MM.1S (cell line): ENCODE measurements at regions not wholly inside any gene's neighbourhood (a gene's known extent, or its start where the extent isn't known, plus 50 kb on each side); places are given as distances from the start of the nearest gene placed in this dataset.

Experiments used
- DNase-seq: peaks from one replicate; pipeline ENCODE4 v3.0.0-alpha.2; 2015
- H2AFZ ChIP-seq: fragments of 300-600 bp; sonication (generic); 2 replicates; pipeline ENCODE4 v1.6.0; 2016; ENCODE audit warnings: antibody characterized with exemption, low read length
- H3F3A ChIP-seq: fragments of 300-600 bp; sonication (generic); 2 replicates; pipeline ENCODE4 v1.6.1; 2016; ENCODE audit warnings: mild to moderate bottlenecking, antibody characterized with exemption, low read length, moderate library complexity, mixed read lengths; ENCODE audit not compliant: insufficient read depth
- H3K27ac ChIP-seq: fragments of 300-600 bp; sonication (generic); 2 replicates; pipeline ENCODE4 v1.5.1; 2016; ENCODE audit warnings: mild to moderate bottlenecking, low read length
- H3K27me3 ChIP-seq: fragments of 300-600 bp; sonication (generic); replicated peaks from 2 replicates; pipeline ENCODE4 v1.6.0; 2016; ENCODE audit warnings: low read length; ENCODE audit not compliant: insufficient read depth
- H3K36me3 ChIP-seq: fragments of 300-600 bp; sonication (generic); replicated peaks from 2 replicates; pipeline ENCODE4 v1.6.1; 2016; ENCODE audit warnings: mild to moderate bottlenecking, low read length, mixed read lengths; ENCODE audit not compliant: insufficient read depth
- H3K4me1 ChIP-seq: fragments of 300-600 bp; sonication (generic); 2 replicates; pipeline ENCODE4 v1.6.1; 2016; ENCODE audit warnings: low read length, mixed read lengths
- H3K4me2 ChIP-seq: fragments of 300-600 bp; sonication (generic); 2 replicates; pipeline ENCODE4 v1.6.0; 2016; ENCODE audit warnings: low read depth, low read length
- H3K4me3 ChIP-seq: fragments of 300-600 bp; sonication (generic); 2 replicates; pipeline ENCODE4 v1.5.1; 2016; ENCODE audit warnings: low read length, mixed read lengths
- H3K79me2 ChIP-seq: fragments of 300-600 bp; sonication (generic); 2 replicates; pipeline ENCODE4 v1.6.1; 2016; ENCODE audit warnings: mixed run types, low read length, mixed read lengths
- H3K9ac ChIP-seq: fragments of 300-600 bp; sonication (generic); 2 replicates; pipeline ENCODE4 v1.6.1; 2016; ENCODE audit warnings: low read length, mixed read lengths
- H3K9me2 ChIP-seq: fragments of 300-600 bp; sonication (generic); replicated peaks from 2 replicates; pipeline ENCODE4 v1.6.1; 2016; ENCODE audit warnings: mild to moderate bottlenecking, low read length, mixed read lengths; ENCODE audit not compliant: insufficient read depth
- H3K9me3 ChIP-seq: fragments of 300-600 bp; sonication (generic); replicated peaks from 2 replicates; pipeline ENCODE4 v1.6.1; 2016; ENCODE audit warnings: mild to moderate bottlenecking, low read length, mixed read lengths; ENCODE audit not compliant: insufficient read depth
- H4K20me1 ChIP-seq: fragments of 300-600 bp; sonication (generic); 2 replicates; pipeline ENCODE4 v1.6.1; 2016; ENCODE audit warnings: mild to moderate bottlenecking, low read length, moderate library complexity, mixed read lengths; ENCODE audit not compliant: insufficient read depth
- EZH2 ChIP-seq: fragments of 300-600 bp; sonication (generic); optimal IDR thresholded peaks from 2 replicates; pipeline ENCODE3; 2017; ENCODE audit warnings: low read depth, mild to moderate bottlenecking, antibody characterized with exemption, low read length, mixed read lengths
- EZH2phosphoT487 ChIP-seq: fragments of 300-600 bp; sonication (generic); IDR thresholded peaks from 2 replicates; pipeline ENCODE4 v1.6.1; 2018; ENCODE audit warnings: antibody characterized with exemption, low read length
- TF ChIP-seq, protein P1 (sequence below): fragments of 300-600 bp; sonication (generic); IDR thresholded peaks from 2 replicates; pipeline ENCODE4 v1.5.1; 2016; ENCODE audit warnings: antibody characterized with exemption, low read length, mixed read lengths

DNA sequence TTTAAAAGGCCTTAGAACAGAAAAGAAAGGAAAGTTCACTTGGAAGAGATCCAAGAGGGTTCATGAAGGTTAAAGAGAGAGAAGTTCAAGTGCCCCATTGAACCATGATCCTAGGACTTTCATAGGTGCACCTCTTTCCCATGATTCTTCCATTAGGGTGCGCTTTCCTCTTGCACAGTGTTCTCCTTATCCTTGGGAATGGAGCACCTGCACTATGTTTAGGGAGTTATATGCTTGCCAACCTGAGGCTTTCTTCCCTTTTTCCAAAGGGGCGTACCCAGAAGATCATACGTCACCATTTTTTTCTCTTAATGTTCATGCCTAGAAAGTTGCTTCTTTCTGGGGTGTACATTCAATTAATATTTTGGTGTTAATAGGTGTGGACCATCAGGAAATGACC lies 908.0 kb upstream of the SORCS1 start:
- Histone ChIP-seq H3F3A (no peaks in the 10 kb centered on the region), H3K79me2 (no peaks in the 10 kb centered on the region), H3K9me2 (no peaks in the 10 kb centered on the region), H4K20me1 (no peaks in the 10 kb centered on the region), H3K4me1 (no peaks in the 10 kb centered on the region), H3K9me3 (no peaks in the 10 kb centered on the region), H2AFZ (no peak overlapping the region), H3K4me2 (no peak overlapping the region), H3K27ac (no peak overlapping the region), H3K36me3 (no peaks in the 10 kb centered on the region), H3K9ac (no peak overlapping the region), H3K27me3 (no peaks in the 10 kb centered on the region), H3K4me3 (no peak overlapping the region)
- TF ChIP-seq, protein P1, sequence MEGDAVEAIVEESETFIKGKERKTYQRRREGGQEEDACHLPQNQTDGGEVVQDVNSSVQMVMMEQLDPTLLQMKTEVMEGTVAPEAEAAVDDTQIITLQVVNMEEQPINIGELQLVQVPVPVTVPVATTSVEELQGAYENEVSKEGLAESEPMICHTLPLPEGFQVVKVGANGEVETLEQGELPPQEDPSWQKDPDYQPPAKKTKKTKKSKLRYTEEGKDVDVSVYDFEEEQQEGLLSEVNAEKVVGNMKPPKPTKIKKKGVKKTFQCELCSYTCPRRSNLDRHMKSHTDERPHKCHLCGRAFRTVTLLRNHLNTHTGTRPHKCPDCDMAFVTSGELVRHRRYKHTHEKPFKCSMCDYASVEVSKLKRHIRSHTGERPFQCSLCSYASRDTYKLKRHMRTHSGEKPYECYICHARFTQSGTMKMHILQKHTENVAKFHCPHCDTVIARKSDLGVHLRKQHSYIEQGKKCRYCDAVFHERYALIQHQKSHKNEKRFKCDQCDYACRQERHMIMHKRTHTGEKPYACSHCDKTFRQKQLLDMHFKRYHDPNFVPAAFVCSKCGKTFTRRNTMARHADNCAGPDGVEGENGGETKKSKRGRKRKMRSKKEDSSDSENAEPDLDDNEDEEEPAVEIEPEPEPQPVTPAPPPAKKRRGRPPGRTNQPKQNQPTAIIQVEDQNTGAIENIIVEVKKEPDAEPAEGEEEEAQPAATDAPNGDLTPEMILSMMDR: no peak
- TF ChIP-seq EZH2 (no peak), EZH2phosphoT487 (no peak)
- DNase-seq: no peak

DNA sequence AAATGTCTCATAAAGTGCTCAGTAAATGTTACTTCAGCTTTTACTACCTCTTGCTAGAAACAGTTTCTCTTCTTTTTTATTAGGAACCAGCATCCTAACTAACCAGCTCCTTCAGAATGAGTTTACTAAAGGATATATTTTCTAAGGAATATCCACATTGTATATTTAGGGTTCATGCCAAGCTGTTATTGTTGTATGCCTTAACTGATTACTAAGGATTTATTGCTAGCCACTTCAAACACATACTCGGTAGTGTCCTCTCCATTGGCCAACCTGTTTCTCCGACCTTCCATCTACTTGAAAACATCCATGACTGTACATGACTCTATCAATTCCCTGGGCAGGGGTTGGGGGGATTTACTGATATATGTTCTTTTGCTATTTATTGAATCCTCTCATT lies 906.3 kb upstream of the SORCS1 start:
- no peaks in the 10 kb centered on the region for H3K9me3 ChIP-seq
- H3K4me3 ChIP-seq: no peak overlapping the region
- H3F3A ChIP-seq: no peaks in the 10 kb centered on the region
- no peaks in the 10 kb centered on the region for H3K36me3 ChIP-seq
- H3K4me1 ChIP-seq: no peaks in the 10 kb centered on the region
- no peaks in the 10 kb centered on the region for H3K79me2 ChIP-seq
- no peak for TF ChIP-seq EZH2
- TF ChIP-seq EZH2phosphoT487: no peak
- TF ChIP-seq, protein P1: no peak
- H3K27ac ChIP-seq: no peak overlapping the region
- H3K9me2 ChIP-seq: no peaks in the 10 kb centered on the region
- H3K27me3 ChIP-seq: no peaks in the 10 kb centered on the region
- H3K4me2 ChIP-seq: no peak overlapping the region
- no peaks in the 10 kb centered on the region for H4K20me1 ChIP-seq
- H2AFZ ChIP-seq: no peak overlapping the region
- H3K9ac ChIP-seq: no peak overlapping the region
- no peak for DNase-seq

DNA sequence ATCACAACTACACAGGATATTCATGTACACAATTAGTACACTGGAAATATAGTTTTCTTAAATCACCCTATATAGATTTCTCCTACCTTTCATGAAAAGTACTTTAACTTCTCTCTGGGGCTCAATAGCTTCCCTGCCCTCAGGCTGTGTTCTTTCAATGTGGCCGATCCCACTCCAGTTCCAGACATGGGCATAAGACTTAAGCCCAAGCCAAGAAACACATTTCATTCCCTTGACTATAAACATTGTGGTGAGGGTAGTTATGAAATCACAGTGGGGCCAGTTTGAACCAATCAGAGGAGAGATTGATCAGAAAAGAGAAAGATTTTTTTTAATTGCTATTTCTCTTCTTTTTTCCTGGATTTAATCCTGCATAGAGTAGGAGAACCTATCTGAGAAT lies 904.6 kb upstream of the SORCS1 start:
- no peaks in the 10 kb centered on the region for H3K4me1 ChIP-seq
- H3K27ac ChIP-seq: no peak overlapping the region
- no peaks in the 10 kb centered on the region for H3K79me2 ChIP-seq
- no peaks in the 10 kb centered on the region for H3K9me2 ChIP-seq
- H3K36me3 ChIP-seq: no peaks in the 10 kb centered on the region
- TF ChIP-seq EZH2 (no peak), EZH2phosphoT487 (no peak)
- TF ChIP-seq, protein P1: no peak
- no peak overlapping the region for H3K4me2 ChIP-seq
- H4K20me1 ChIP-seq: no peaks in the 10 kb centered on the region
- H3K9ac ChIP-seq: no peak overlapping the region
- H3F3A ChIP-seq: no peaks in the 10 kb centered on the region
- no peak overlapping the region for H3K4me3 ChIP-seq
- no peak for DNase-seq
- H3K9me3 ChIP-seq: no peaks in the 10 kb centered on the region
- H3K27me3 ChIP-seq: no peaks in the 10 kb centered on the region
- no peak overlapping the region for H2AFZ ChIP-seq
